HG02885 (cell line): ENCODE measurements at regions not wholly inside any gene's neighbourhood (a gene's known extent, or its start where the extent isn't known, plus 50 kb on each side); places are given as distances from the start of the nearest gene placed in this dataset.

Experiments used
- ATAC-seq: cut with Tn5 transposase; IDR thresholded peaks from one replicate; pipeline ENCODE4 v1.9.1; 2021; ENCODE audit warnings: mild to moderate bottlenecking; ENCODE audit not compliant: unreplicated experiment, poor library complexity

DNA sequence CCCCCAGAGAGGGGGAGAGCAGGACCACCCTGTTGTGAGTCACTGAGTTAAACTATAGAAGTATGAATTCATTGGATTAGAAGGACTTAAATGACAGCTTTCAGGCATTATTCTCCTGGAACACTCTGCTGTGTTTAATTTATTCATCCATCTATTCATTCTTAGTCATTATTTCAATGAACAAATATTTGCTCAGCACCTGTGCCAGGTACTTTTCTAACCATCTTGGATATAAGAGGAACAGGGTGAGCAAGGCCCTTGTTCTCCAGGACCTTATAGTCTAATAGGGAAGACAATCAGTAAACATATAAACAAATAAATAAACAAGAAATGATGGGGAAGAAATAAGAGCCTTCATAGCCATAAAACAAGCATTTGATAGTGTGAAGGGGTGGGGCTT, 483.9 kb upstream of the BRINP1 start:
- ATAC-seq: no peak

DNA sequence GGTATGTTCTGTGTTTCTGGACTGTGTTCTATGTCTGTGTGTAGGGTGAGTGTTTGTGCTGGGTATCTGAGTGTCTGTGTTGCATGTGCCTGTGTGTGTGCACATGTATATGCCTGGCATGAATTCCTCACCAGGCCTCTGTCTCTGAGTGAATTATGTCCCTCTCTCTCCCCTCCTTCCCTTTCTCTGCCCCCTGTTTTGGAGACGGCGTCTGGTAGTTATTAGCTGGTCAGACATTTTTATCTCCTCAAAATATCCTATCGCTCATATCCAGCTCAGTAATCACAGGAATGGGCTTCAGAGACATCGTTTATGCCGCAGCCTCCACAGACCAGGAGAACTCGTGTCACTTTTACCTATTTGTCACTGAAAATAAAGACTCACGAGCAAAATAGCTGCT, 483.2 kb upstream of the BRINP1 start:
- ATAC-seq: no peak

DNA sequence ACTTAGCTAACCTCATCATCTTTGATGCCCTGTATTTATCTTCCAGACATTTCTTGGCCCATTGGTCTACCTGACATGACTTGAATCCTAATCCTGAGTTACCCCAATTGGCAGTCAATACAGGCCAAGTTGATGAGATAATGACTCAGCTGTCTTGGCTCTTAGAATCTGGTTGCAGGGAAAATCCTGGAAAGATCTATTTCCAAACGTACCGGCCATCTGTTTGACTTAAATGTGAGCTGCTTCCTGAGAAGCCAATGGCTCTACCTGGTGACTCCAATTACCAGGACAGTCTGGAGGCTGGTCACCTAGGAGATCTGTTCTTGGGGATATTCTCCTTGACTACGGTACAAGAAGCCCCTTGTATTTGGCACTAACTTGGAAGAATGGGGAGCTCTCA, 475.2 kb upstream of the BRINP1 start:
- no peak for ATAC-seq

- no peak for ATAC-seq
Measured at GRCh38 chr9:119841016-119841415, 471.8 kb upstream of the BRINP1 start.

GRCh38 chr9:119839888-119840287, 470.7 kb upstream of the BRINP1 start:
- no peak for ATAC-seq

DNA sequence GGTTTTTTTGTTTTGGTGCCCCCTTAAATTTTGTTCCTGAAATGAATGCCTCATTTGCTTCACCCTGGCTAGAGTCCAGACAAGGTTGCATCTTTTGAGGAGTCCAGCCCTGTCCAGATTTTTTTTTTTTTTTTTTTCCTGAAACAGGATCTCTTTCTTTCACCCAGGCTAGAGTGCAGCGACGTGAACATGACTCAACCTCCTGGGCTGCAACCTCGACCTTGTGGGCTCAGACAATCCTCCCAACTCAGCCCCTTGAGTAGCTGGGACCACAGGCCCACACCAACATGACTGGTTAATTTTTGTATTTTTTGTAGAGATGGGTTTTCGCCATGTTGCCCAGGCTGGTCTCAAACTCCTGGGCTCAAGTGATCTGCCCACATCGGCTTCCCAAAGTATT, 469.0 kb upstream of the BRINP1 start:
- ATAC-seq: no peak

DNA sequence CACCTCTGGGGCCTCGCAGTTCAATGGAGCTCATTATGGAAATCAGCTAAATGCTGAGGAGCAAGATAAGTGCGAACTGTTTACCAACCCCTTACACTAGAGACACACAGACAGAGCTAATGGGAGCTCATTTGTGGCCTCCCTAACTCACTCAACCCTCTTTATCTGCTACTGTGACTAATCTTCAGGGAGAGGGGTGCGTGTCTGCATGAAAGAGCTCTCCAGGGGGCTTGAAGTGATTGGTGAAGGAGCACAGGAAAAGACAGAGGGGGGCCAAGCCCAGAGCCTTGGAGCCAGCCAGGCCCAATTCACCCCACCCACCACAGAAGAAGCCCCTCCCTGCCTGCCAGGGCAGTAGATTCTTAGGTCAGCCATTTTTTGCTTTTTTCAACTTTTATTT, 466.8 kb upstream of the BRINP1 start:
- no peak for ATAC-seq

DNA sequence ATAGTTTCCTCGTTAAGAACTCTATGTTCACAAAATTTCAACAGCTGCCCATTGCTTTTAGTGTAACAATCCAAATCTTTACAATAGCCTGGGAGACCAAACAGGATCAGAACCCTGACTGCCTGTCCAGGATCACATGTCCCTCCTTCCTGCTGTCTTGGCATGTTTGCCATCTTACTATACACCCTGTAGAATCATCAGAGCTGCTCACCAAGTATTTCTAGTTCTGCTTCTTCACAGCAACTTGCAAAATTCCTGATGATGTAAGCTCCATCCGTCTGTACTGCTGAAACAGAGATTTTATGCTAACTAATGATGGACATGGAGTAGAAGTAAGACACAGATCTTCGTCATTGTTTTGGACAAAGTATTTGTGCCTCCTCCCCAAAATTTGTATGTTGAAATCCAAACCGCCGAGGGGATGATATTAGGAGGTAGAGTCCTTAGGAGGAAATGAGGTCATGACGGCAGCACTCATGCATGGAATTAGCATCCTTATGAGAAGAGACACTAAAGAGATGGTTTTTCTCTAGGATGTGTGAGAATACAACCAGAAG, 464.9 kb upstream of the BRINP1 start:
- ATAC-seq: no peak

- no peak for ATAC-seq
Measured at GRCh38 chr9:119831309-119831708, 462.1 kb upstream of the BRINP1 start.

- no peak for ATAC-seq
Measured at GRCh38 chr9:119829748-119830147, 460.5 kb upstream of the BRINP1 start.

- ATAC-seq: no peak
Measured at GRCh38 chr9:119829186-119829585, 460.0 kb upstream of the BRINP1 start.

GRCh38 chr9:119827526-119827925, 458.3 kb upstream of the BRINP1 start:
- no peak for ATAC-seq

- ATAC-seq: no peak
Measured at GRCh38 chr9:119827126-119827525, 457.9 kb upstream of the BRINP1 start.

DNA sequence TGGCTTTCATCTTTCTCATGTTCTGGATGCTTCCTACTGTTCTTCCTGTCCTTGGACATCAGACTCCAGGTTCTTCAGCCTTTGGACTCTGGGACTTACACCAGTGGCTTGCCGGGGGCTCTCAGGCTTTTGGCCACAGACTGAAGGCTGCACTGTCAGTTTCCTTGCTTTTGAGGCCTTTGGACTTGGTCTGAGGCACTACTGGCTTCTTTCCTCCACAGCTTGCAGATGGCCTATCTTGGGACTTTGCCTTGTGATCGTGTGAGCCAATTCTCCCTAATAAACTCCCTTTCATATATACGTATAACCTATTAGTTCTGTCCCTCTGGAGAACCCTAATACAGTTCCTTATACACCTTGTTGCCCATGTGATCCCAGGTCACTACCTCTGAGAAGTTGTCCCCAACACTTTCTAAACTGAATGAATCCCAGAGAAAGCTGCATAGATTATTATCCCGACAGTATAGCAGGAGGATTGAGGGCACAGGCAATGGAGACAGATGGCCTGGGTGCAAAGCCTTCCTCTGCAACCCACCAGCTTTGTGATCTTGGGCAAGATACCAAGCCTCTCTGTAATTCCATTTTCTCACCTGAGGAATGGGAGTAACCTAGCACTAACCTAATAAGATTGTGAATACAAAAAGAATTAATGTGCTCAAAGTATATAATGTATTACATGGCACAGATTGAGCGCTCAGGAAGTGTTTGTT, 449.6 kb upstream of the BRINP1 start:
- no peak for ATAC-seq

- peak; percentile 66 for ATAC-seq
Measured at GRCh38 chr9:119810645-119811429, 441.6 kb upstream of the BRINP1 start.

- peak; percentile 49 for ATAC-seq
Measured at GRCh38 chr9:119803679-119804078, 434.4 kb upstream of the BRINP1 start.

- ATAC-seq: peak; percentile 72
Measured at GRCh38 chr9:119802621-119803020, 433.4 kb upstream of the BRINP1 start.

GRCh38 chr9:119802133-119802532, 432.9 kb upstream of the BRINP1 start:
- no peak for ATAC-seq

DNA sequence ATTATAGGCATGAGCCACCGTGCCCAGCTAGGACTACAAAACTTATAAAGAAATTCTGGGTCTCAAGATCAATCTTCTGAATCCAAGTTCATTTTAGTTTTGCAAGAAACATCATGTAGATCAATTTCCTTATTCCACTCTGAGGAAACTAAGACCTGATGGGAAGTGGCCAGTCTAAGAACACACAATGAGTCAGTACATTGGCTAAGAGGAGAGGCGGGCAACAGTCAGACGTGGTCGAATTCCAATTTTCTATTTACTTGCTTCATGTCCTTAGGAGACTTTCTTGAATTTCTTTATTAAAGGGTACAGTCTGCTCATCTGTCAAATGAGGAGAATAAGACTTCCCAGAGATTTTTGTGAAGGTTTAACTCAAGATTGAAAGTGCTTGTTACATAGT, 432.1 kb upstream of the BRINP1 start:
- ATAC-seq: no peak

GRCh38 chr9:119795395-119795794, 426.2 kb upstream of the BRINP1 start:
- ATAC-seq: peak; percentile 59

DNA sequence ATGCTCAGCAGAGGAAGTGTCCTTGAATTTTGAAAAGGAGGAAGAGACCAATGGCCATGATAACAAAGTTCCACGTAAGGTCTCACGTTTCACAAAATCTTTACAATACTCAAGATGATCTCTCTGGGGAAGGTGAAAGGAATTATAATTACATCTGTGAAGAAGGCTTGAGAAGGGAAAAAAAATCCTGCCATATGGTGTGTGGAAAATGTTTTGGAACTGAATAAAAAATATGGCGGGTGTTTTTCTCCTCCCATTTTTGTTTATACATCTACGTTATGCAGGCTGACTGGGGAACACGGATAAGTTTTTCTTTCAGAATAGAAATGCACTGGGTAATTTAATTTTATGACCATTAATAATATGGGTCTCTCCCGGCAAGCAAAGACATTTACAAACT, 425.6 kb upstream of the BRINP1 start:
- no peak for ATAC-seq

- no peak for ATAC-seq
Measured at GRCh38 chr9:119793218-119793617, 424.0 kb upstream of the BRINP1 start.
